ENCODE measurements at regions not wholly inside any gene's neighbourhood (a gene's known extent, or its start where the extent isn't known, plus 50 kb on each side); places are given as distances from the start of the nearest gene placed in this dataset.
"Not testable (repeated sequence)": the region's sequence is repeated elsewhere in the genome, so short reads cannot be mapped to it uniquely, and the experiment has no call there.

DNA sequence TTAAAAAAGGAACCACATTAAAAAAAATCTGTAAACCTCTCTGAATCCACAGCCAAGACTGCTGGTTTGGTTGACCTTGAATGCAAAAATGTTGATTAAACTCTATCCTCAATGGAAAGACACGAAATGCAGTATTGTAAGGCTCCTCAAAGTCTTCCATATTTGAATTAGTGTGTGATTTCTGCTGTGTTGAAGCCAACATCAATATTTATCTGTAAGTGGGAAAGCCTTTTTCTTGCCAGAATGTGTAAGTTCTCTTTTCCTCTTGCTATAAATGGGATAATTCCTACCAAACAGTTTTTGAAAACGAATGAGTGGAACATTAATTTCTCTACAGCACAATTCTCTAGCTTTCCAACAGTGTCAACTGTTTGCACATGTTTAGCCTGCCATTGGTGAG lies 422.1 kb upstream of the TNC start:
- Histone ChIP-seq H3K36me3 (no peaks in the 10 kb centered on the region), H3K27me3 (replicated peaks) (no peaks in the 10 kb centered on the region), H3K9me3 (replicated peaks) (no peaks in the 10 kb centered on the region), H3K4me3 (no peak overlapping the region), H3K27ac (no peak overlapping the region), H3K4me1 (replicated peaks) (no peaks in the 10 kb centered on the region)
- no peak for DNase-seq (ENCODE audit: low read depth in 1 of 2, low spot score in 2 of 2)

DNA sequence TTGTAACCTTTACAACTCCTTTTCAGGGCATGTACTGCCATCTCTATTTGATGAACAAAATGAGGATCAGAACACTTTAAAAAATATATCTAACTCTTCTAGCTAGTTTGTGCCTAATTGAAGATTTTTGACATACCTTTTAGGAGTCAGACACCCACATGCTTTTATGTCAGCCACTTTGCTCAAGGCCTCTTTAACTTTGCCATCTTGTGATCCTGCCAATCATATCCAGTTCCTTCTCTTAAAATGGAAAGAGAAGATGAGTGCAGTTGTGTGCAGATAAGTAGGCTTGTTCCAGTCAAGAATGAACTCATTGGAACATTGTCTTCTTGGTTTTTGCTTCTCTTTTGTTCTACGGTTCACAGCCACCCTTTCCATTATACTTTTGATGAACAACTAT lies 425.6 kb upstream of the TNC start:
- no peak overlapping the region for H3K4me3 ChIP-seq
- no peaks in the 10 kb centered on the region for H3K4me1 ChIP-seq (replicated peaks)
- no peaks in the 10 kb centered on the region for H3K27me3 ChIP-seq (replicated peaks)
- no peaks in the 10 kb centered on the region for H3K36me3 ChIP-seq
- no peaks in the 10 kb centered on the region for H3K9me3 ChIP-seq (replicated peaks)
- no peak overlapping the region for H3K27ac ChIP-seq
- no peak for DNase-seq (ENCODE audit: low read depth in 1 of 2, low spot score in 2 of 2)

DNA sequence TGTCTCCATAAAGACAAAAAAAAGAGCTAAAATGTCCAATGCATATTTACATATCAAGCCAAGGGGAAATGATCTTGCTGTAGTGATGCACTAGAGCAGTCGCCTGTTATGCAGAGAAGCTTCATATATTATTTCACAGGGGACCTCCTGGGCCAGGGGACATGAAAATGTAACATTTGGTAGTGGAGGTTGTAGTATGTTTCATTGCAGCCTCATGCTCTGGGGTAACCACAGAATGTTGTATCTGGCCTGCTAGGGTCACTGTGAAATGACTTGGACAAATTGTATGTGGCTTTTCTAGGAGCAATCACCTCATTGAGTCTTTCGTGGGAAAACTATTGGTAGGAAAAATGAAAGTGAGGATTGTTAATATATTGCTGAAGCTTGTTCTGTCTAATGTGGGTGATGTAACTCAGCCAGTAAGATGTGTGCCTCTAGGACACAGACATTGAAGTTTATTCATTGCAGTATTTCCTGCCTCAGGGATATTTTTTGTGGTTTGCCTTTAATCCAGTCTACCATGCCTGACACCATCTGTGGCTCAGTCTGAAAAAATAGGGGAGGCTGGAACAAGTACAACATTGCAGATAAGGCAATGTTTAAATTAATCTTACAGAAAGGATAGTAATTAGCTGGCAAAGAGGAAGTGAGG lies 430.8 kb upstream of the TNC start:
- DNase-seq (ENCODE audit: low read depth in 1 of 2, low spot score in 2 of 2), result no peak
- H3K27me3 ChIP-seq (replicated peaks), result no peaks in the 10 kb centered on the region

GRCh38 chr9:115551396-115551795 lies 433.4 kb upstream of the TNC start:
- H3K27ac ChIP-seq, result no peak overlapping the region
- DNase-seq (ENCODE audit: low read depth in 1 of 2, low spot score in 2 of 2), result no peak

More for the DNA sequence above, 430.8 kb upstream of the TNC start:
- Histone ChIP-seq H3K27ac (no peak overlapping the region), H3K4me1 (replicated peaks) (no peaks in the 10 kb centered on the region; the same call in none of the 2 replicates), H3K9me3 (replicated peaks) (no peaks in the 10 kb centered on the region), H3K36me3 (no peaks in the 10 kb centered on the region), H3K4me3 (no peak overlapping the region)

DNA sequence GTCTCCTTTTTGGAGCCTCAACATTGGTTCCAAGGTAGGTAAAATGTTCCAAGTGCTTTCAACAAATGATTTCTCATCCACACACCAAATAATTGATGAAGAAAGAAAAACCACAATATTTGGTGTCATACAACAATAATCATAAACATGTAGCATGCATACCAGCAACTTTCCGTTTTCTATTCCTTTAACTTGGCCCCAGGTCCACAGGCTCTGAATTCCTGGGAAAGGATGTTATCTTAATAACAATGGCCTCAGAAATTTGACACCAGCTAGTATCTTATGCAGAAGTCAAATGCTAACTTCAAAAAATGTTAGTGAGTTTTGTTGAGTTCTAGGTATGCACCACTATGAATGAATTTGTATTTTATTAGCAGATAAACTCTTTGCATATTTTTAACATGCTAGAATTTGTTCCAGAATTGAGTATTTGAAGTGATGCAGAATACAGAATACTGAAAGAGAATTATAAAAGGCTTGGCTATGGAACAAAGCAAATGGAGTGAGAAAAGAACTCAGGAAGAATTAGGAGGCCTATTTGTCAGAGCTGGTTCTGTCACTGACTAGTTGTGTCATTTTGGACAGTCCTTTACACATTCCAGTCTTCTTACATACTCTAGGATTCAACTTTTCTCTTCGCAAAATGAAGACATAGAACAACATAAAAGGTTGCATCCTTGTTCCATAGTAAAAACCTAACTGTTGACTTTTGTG lies 435.3 kb upstream of the TNC start:
- no peak overlapping the region for H3K4me3 ChIP-seq
- no peaks in the 10 kb centered on the region; the same call in 1 of the 2 replicates for H3K9me3 ChIP-seq (replicated peaks)
- H3K36me3 ChIP-seq, result no peaks in the 10 kb centered on the region
- no peaks in the 10 kb centered on the region; the same call in none of the 2 replicates for H3K4me1 ChIP-seq (replicated peaks)
- no peak for DNase-seq (ENCODE audit: low read depth in 1 of 2, low spot score in 2 of 2)
- no peak overlapping the region for H3K27ac ChIP-seq
- no peaks in the 10 kb centered on the region for H3K27me3 ChIP-seq (replicated peaks)

More at GRCh38 chr9:115551396-115551795, 433.4 kb upstream of the TNC start:
- Histone ChIP-seq H3K36me3 (no peaks in the 10 kb centered on the region), H3K4me3 (no peak overlapping the region), H3K4me1 (replicated peaks) (no peaks in the 10 kb centered on the region; the same call in none of the 2 replicates), H3K27me3 (replicated peaks) (no peaks in the 10 kb centered on the region), H3K9me3 (replicated peaks) (no peaks in the 10 kb centered on the region; the same call in 1 of the 2 replicates)

DNA sequence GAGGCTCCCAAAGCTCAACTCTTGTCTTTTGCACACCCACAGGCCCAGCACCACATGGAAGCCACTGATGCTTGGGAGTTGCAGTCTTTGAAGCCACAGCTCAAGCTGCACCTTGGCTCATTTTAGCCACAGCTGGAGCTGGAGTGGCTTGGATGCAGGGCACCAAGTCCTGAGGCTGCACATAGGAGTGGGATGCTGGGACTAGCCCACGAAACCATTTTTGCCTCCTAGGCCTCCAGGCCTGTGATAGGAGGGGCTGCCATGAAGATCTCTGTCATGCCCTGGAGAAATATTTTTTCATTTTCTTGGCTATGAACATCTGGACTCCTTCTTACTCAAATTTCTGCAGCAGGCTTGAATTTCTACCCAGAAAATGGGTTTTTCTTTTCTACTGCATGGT lies 438.5 kb upstream of the TNC start:
- no peaks in the 10 kb centered on the region; the same call in 1 of the 2 replicates for H3K4me1 ChIP-seq (replicated peaks)
- DNase-seq (ENCODE audit: low read depth in 1 of 2, low spot score in 2 of 2), result no peak
- H3K36me3 ChIP-seq, result no peaks in the 10 kb centered on the region

GRCh38 chr9:115575147-115575546 lies 457.2 kb upstream of the TNC start:
- no peaks in the 10 kb centered on the region for H3K9me3 ChIP-seq (replicated peaks)
- no peak for DNase-seq (ENCODE audit: low read depth in 1 of 2, low spot score in 2 of 2)
- H3K36me3 ChIP-seq, result no peaks in the 10 kb centered on the region
- H3K4me1 ChIP-seq (replicated peaks), result no peaks in the 10 kb centered on the region
- no peak overlapping the region for H3K4me3 ChIP-seq
- no peaks in the 10 kb centered on the region for H3K27me3 ChIP-seq (replicated peaks)
- no peak overlapping the region for H3K27ac ChIP-seq

More for the DNA sequence above, 438.5 kb upstream of the TNC start:
- H3K9me3 ChIP-seq (replicated peaks), result no peaks in the 10 kb centered on the region; the same call in 1 of the 2 replicates
- H3K27me3 ChIP-seq (replicated peaks), result no peaks in the 10 kb centered on the region
- H3K27ac ChIP-seq, result no peak overlapping the region
- H3K4me3 ChIP-seq, result no peak overlapping the region

GRCh38 chr9:115585458-115585857 lies 467.5 kb upstream of the TNC start:
- H3K4me1 ChIP-seq (replicated peaks), result peaks cover 13% of the 10 kb centered on the region
- H3K9me3 ChIP-seq (replicated peaks); H3K36me3 ChIP-seq; DNase-seq (ENCODE audit: low read depth in 1 of 2, low spot score in 2 of 2); H3K27ac ChIP-seq; H3K27me3 ChIP-seq (replicated peaks); H3K4me3 ChIP-seq: not testable (repeated sequence)

GRCh38 chr9:115587310-115587709 lies 469.4 kb upstream of the TNC start:
- H3K4me3 ChIP-seq, result no peak overlapping the region
- H3K36me3 ChIP-seq, result no peaks in the 10 kb centered on the region
- peaks cover 31% of the 10 kb centered on the region for H3K4me1 ChIP-seq (replicated peaks)
- DNase-seq (ENCODE audit: low read depth in 1 of 2, low spot score in 2 of 2), result no peak
- no peak overlapping the region for H3K27ac ChIP-seq
- no peaks in the 10 kb centered on the region for H3K27me3 ChIP-seq (replicated peaks)
- H3K9me3 ChIP-seq (replicated peaks), result no peaks in the 10 kb centered on the region

GRCh38 chr9:115590011-115590410 lies 472.1 kb upstream of the TNC start:
- Histone ChIP-seq H3K36me3 (no peaks in the 10 kb centered on the region), H3K9me3 (replicated peaks) (no peaks in the 10 kb centered on the region), H3K27me3 (replicated peaks) (no peaks in the 10 kb centered on the region), H3K4me1 (replicated peaks) (peaks cover 53% of the 10 kb centered on the region), H3K4me3 (no peak overlapping the region), H3K27ac (peak overlapping the region; percentile 91)
- DNase-seq (ENCODE audit: low read depth in 1 of 2, low spot score in 2 of 2), result peak; percentile 86 to 91

DNA sequence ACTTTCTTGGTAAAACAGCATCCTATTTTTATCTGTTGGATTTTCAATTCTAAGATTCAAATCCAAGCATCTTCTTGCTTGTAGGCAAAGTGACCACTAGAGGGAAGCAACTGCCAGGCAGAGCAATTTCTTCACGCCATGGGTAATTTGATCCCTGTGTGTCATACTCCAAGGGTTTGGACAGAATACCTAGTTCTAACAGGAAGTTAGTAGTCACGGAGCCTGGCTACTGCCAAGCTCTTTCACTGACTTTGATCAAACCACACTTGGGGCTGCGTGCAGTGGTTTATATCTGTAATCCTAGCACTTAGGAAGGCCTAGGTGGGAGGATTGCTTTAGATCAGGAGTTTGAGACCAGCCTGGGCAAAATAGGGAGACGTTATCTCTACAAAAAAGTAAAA lies 473.6 kb upstream of the TNC start:
- peak; percentile 80 to 87 for DNase-seq (ENCODE audit: low read depth in 1 of 2, low spot score in 2 of 2)
- Histone ChIP-seq H3K4me3 (no peak overlapping the region), H3K4me1 (replicated peaks) (peaks cover 65% of the 10 kb centered on the region), H3K27ac (peak overlapping the region; percentile 91), H3K27me3 (replicated peaks) (no peaks in the 10 kb centered on the region), H3K9me3 (replicated peaks) (no peaks in the 10 kb centered on the region), H3K36me3 (no peaks in the 10 kb centered on the region)

DNA sequence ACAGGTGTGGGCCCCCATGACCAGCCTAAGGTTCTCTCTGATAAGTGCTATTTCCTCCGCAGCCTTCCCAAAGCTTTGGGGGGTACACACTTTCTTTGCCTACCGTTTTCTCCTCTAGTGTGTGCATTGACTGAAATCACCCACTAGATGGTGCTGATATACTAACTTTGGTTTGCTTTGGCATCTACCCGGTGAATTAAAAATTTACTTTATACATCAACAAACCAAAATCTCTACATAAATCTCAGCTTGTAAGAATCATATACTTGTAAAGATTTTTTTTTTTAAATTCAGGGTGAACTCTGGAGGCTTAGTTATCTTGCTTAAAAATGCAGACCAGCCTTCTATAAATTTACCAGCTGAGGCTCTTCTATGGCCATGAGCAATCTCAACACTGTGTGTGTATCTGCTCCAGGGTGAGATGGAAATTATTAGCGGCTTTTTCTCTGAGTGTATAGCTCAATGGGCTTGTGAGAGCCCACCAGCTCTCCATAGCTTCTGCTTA lies 475.7 kb upstream of the TNC start:
- Histone ChIP-seq H3K27ac (peak overlapping the region; percentile 28), H3K4me1 (replicated peaks) (peaks cover 86% of the 10 kb centered on the region), H3K27me3 (replicated peaks) (no peaks in the 10 kb centered on the region), H3K4me3 (no peak overlapping the region), H3K9me3 (replicated peaks) (no peaks in the 10 kb centered on the region), H3K36me3 (no peaks in the 10 kb centered on the region)
- DNase-seq (ENCODE audit: low read depth in 1 of 2, low spot score in 2 of 2), result peak in 1 of 2 experiments; percentile 74

DNA sequence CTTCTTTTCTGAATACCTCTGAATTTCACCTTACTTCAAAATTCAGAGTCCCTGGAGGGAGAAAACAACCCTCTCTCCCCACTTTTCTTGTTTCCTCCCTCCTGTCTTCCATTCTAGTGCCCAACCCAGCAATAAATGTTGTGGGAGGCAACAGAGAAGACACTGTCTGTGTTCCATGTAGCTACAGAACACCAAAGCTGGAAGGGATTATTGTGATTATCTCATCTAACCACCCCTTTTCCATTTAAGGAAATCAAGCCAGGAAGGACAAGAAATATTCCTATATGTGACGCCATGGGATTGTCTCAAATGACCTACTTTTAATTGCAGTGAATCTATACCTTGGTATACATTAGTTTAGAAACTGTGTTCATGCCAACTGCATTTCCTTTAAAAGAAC lies 476.6 kb upstream of the TNC start:
- no peaks in the 10 kb centered on the region for H3K9me3 ChIP-seq (replicated peaks)
- H3K4me1 ChIP-seq (replicated peaks), result peaks cover 86% of the 10 kb centered on the region
- H3K4me3 ChIP-seq, result no peak overlapping the region
- peak overlapping the region; percentile 28; the same call in 1 of the 2 replicates for H3K27ac ChIP-seq
- no peak for DNase-seq (ENCODE audit: low read depth in 1 of 2, low spot score in 2 of 2)
- no peaks in the 10 kb centered on the region for H3K36me3 ChIP-seq
- no peaks in the 10 kb centered on the region for H3K27me3 ChIP-seq (replicated peaks)

DNA sequence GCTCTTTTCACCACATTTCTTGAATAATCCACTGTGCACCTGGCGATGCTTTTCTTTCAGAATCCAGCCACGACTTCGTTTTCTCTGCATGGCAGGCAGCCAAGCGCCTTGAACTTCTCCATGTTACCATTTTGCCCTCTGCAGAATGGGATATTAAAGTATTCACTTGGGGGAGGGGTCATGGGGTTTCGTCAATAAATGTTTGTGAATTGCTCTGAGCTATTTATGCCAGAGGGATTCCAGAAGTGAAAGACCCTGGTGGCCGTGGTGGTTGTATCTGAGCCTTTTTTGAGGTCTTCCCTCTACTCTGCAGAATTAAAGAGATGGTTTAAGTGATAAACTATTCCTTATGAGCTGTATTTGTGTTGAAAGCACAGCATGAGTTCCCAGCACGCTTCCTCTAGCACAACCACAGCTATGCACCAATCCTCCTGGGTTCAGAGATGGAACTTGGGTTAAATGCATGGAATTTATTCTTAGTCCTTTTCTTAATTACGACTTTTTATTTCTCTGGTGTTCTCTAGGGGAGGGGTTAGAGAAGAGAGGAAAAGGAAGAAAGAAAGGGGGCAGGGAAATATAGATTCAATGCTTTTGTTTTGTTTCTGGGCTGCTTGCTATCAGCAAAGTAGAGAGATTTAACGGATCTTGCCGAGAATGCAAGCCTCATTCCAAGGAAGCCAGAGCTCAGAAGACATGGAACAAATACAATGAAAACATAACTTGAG lies 478.2 kb upstream of the TNC start:
- peak; percentile 52 to 83 for DNase-seq (ENCODE audit: low read depth in 1 of 2, low spot score in 2 of 2)

More for the DNA sequence above, 478.2 kb upstream of the TNC start:
- Histone ChIP-seq H3K27me3 (replicated peaks) (no peaks in the 10 kb centered on the region), H3K27ac (peak overlapping the region; percentile 82), H3K9me3 (replicated peaks) (no peaks in the 10 kb centered on the region), H3K4me3 (peak overlapping the region; percentile 16), H3K4me1 (replicated peaks) (peaks cover 71% of the 10 kb centered on the region), H3K36me3 (no peaks in the 10 kb centered on the region)

Measured in SJSA1 (cell line).